HCEC 1CT (cell line): ENCODE measurements at regions not wholly inside any gene's neighbourhood (a gene's known extent, or its start where the extent isn't known, plus 50 kb on each side); places are given as distances from the start of the nearest gene placed in this dataset.
A peak's percentile ranks its signal among the peaks of the same experiment; 100 is the strongest.

ENCODE experiments used
- DNase-seq: peaks from one replicate; pipeline ENCODE4 v3.0.0-alpha.2; 2017

- DNase-seq, result peak; percentile 40
These were observed 181.6 kb upstream of the NEBL start for GRCh38 chr10:21078410-21079329.

GRCh38 chr10:21077681-21078080, 180.6 kb upstream of the NEBL start:
- no peak for DNase-seq

- no peak for DNase-seq
These were observed 179.3 kb upstream of the NEBL start for GRCh38 chr10:21076381-21076780.

- no peak for DNase-seq
These were observed 178.8 kb upstream of the NEBL start for GRCh38 chr10:21075880-21076279.

- DNase-seq, result no peak
These were observed 174.0 kb upstream of the NEBL start for GRCh38 chr10:21071001-21071673.

- DNase-seq, result no peak
These were observed 173.0 kb upstream of the NEBL start for GRCh38 chr10:21069929-21070700.

- DNase-seq, result no peak
These were observed 172.2 kb upstream of the NEBL start for GRCh38 chr10:21069278-21069677.

GRCh38 chr10:21068026-21068656, 171.0 kb upstream of the NEBL start:
- no peak for DNase-seq

- DNase-seq, result no peak
These were observed 168.6 kb upstream of the NEBL start for GRCh38 chr10:21065621-21066248.

GRCh38 chr10:21061982-21062381, 164.9 kb upstream of the NEBL start:
- no peak for DNase-seq

GRCh38 chr10:21061184-21061583, 164.1 kb upstream of the NEBL start:
- DNase-seq, result no peak

- no peak for DNase-seq
These were observed 163.5 kb upstream of the NEBL start for GRCh38 chr10:21060626-21061025.

- no peak for DNase-seq
These were observed 160.9 kb upstream of the NEBL start for GRCh38 chr10:21057989-21058388.

- no peak for DNase-seq
These were observed 160.3 kb upstream of the NEBL start for GRCh38 chr10:21057436-21057835.

- DNase-seq, result no peak
These were observed 159.3 kb upstream of the NEBL start for GRCh38 chr10:21056461-21056860.

GRCh38 chr10:21055339-21056135, 158.4 kb upstream of the NEBL start:
- no peak for DNase-seq

- DNase-seq, result no peak
These were observed 157.0 kb upstream of the NEBL start for GRCh38 chr10:21053953-21054690.

- DNase-seq, result no peak
These were observed 155.6 kb upstream of the NEBL start for GRCh38 chr10:21052709-21053104.

- no peak for DNase-seq
These were observed 155.1 kb upstream of the NEBL start for GRCh38 chr10:21052072-21052708.

GRCh38 chr10:21049482-21049881, 152.4 kb upstream of the NEBL start:
- DNase-seq, result no peak
